Left ventricle myocardium superior (tissue), 1 donor: ENCODE measurements at regions not wholly inside any gene's neighbourhood (a gene's known extent, or its start where the extent isn't known, plus 50 kb on each side); places are given as distances from the start of the nearest gene placed in this dataset.
"Not testable (repeated sequence)": the region's sequence is repeated elsewhere in the genome, so short reads cannot be mapped to it uniquely, and the experiment has no call there.

Source experiments
- ATAC-seq: fragments of 200-7000 bp; cut with Tn5 transposase; one replicate; pipeline ENCODE4 v1.9.1; 2020; ENCODE audit warnings: mild to moderate bottlenecking, moderate library complexity
- DNase-seq: peaks from one replicate; pipeline ENCODE4 v3.0.0-alpha.2; 2020
- intact Hi-C: fragments of 100-400 bp; cut with micrococcal nuclease; formaldehyde crosslinking; loops from one replicate; pipeline ENCODE4 v1.11.0; 2022
- donor health status: DM: no; HTN: yes; CAD: no; lungs with severe emphysema.

DNA sequence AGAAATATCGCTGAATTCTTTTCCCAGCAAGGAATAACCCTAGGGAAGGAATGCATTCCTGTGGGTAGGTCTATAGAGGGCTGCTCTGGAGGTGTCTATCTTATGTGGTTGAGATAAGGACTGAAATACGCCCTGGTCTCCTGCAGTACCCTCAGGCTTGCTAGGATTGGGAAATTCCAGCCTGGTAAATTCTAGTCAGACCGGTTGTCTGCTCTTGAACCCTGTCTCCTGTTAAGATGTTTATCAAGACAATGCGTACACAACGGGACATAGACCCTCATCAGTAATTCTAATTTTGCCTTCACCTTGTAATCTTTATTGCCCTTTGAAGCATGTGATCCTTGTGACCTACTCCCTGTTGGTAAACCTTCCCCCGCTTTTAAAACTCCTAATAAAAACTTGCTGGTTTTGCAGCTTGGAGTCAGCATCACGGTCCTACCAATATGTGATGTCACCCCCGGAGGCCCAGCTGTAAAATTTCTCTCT is 51.2 kb upstream of the EDIL3 start:
- DNase-seq, intact Hi-C loops, ATAC-seq: not testable (repeated sequence)
